NCI-H748 (cell line): ENCODE measurements at regions not wholly inside any gene's neighbourhood (a gene's known extent, or its start where the extent isn't known, plus 50 kb on each side); places are given as distances from the start of the nearest gene placed in this dataset.
A peak's percentile ranks its signal among the peaks of the same experiment; 100 is the strongest.
"Not testable (repeated sequence)": the region's sequence is repeated elsewhere in the genome, so short reads cannot be mapped to it uniquely, and the experiment has no call there.

Experiments
- DNase-seq: peaks from one replicate; lab custom pipeline; 2025; ENCODE audit not compliant: unreplicated experiment; lab: John Stamatoyannopoulos, UW

DNA sequence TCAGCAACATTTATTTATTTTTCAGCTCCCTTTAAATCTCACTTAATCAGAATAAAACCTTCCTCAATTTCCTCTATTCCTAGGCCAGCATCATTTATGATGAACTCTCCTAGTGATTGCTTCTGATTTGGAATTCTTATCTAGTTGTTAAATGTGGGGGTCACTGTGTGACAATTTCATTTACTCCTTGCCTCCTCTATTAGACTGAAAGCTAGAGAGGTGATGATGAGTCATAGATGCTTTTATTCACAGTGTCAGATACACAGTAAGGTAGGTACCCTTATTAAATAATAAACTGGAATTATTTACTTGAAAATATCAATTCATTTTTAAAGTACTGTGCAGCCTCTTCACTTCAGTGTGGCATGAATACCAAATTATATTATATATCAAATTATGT lies 960.6 kb downstream of the MAT2B start:
- no peak for DNase-seq

- DNase-seq, result no peak
Observed at GRCh38 chr5:164470312-164470711, 964.9 kb downstream of the MAT2B start.

- DNase-seq, result peak; percentile 46
Observed at GRCh38 chr5:164472165-164472564, 966.7 kb downstream of the MAT2B start.

DNA sequence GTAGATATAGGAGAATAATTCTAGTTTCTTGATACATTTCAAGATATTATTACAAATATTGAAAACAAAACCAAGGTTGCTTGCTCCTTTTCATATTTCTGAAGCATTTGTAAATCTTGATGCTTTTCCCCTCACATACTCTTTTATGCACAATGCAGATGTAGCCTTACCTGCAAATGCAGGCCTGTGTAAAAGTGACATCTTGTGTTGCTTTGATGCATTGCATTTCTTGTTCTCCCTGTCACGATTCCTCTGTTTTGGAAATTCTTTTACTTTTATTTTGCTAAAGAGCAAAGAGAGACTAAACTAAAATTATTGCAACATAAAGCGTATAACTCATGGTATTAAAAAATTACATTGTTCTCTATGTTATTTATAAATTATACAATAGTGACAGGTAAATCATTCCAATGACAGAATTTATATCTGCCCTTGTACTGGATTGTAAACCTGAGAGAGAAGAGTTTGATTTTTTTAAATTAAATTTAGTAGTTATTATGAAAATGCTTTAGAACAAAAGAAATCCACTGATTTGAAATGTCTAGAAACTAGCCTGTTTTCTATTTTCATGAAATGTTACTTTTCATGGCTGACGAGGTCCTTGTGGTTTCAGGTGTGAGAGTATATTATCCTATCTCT lies 970.0 kb downstream of the MAT2B start:
- DNase-seq, result peak; percentile 51

- no peak for DNase-seq
Observed at GRCh38 chr5:164481270-164481669, 975.9 kb downstream of the MAT2B start.

GRCh38 chr5:164482351-164482750 lies 976.9 kb downstream of the MAT2B start:
- DNase-seq, result no peak

DNA sequence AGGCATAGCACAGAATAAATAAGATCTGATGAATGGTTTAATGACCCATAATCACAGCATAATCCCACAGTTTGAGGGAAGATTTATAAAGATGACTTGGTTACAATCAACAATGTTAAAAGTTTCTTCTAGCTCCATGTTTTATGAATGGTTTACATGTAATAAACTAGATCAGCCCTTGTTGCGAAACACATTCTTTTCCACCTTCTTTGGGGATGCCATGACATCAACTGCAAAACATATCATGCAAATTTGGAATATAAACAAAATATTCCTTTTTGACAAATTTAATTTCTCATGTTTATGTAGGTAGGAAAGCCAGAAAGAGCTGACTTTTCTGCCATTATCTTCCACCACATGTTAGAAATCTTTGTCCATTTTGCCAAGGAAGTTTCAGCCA lies 979.5 kb downstream of the MAT2B start:
- no peak for DNase-seq

- DNase-seq, result no peak
Observed at GRCh38 chr5:164487939-164488338, 982.5 kb downstream of the MAT2B start.

DNA sequence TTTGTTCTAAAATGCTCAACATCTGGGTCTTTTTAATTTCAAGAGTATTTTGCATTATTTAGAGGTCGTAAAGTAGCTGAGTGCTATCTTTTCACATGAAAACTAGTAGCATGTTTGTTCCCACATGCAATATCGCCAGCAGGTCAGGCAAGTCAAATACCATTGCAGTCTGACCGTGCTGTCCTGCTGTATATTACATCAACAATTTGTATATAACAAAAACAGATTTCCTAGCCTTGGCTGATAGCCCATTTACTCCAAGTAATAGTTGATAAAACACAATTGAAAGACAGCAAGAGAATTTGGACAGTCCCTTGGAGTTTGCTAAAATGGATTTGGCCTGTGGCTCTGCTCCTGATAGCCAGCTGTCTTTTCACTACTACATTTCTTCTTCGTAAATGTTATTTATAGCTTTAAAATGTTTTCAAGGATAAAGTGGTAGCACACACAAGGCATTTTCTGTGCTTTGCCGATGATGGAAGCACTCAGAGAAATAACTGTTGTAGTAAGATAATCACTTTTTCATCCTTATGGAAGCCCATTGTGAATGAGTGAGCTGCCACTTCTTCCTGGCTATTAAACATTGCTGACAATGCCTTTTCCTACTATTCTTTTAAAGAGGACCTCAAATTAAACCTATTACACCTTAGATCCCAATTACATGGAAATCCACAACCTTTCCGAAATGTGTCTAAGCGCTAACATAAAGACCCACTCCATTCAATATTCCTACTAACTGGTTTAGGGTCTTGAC lies 992.1 kb downstream of the MAT2B start:
- no peak for DNase-seq

GRCh38 chr5:164498438-164498837 lies 993.0 kb downstream of the MAT2B start:
- no peak for DNase-seq

- no peak for DNase-seq
Observed at GRCh38 chr5:164500856-164501255, 995.4 kb downstream of the MAT2B start.

DNA sequence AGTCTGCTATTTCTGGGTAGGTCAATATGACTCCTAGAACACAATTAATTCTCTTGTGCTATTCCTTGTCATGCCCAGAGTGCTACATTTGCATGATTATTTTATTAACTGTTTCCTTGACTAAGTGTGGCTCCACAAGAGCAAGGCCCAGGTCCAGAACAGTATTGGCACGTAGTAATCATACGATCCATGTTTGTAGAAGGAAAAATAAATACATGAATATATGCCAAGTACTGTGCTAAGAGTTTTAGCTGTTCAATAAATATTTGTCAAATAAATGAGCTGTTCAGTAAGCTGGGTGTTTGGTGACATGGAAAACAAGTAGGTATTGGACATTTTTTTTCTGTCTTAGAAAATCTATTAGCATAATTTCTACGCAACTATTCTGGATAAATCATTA lies 995.9 kb downstream of the MAT2B start:
- no peak for DNase-seq

- DNase-seq, result peak; percentile 59
Observed at GRCh38 chr5:164504141-164504772, 998.8 kb downstream of the MAT2B start.

- DNase-seq, result no peak
Observed at GRCh38 chr5:164505791-164506190, 1000.4 kb downstream of the MAT2B start.

DNA sequence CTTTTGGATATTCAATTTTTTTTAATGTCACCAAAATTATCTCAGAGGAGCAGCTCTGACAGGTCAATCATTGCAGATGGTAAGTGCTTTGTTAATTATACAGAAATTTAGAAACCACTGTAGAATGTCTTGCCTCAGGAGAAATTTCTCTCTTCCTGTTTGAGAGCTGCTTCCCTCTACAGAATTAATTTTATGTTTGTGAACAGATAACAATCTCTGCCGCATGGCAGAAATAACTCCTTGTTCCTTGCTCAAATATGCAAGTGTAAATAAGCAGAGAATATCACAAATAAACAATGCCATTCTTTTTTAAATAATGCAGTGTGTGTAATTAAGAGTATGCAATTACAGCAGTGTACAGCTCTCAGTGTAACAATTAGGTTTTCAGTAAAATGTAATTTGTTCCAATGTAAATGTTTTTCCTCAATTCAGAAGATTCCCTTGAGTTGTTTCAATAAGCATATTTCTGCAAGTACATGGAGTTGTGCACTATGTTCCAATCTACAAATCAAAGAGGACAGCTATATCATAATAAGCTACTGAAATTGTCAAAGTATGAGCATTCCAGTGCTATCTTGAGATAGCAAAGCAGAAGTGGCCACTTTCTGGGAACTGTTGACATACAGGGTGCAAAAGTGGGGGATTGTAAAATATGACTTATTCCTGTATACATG lies 1012.8 kb downstream of the MAT2B start:
- DNase-seq, result no peak

DNA sequence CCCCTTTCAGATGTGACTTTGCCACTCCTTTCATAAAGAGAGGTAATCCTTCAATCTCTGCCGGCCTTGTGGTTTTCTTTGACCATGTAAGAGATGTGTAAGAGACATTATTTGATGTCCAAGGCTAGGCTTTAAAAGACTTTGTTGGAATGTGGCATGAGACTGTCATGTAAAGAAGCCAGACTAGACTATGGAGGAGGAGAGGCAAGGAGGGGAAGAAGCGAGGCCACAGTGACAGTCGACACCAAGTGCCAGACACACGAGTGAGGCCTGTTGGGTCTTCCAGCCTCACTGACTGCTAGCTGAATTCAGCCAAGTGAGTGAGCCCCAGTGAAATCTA lies 1013.3 kb downstream of the MAT2B start:
- DNase-seq, result no peak

- DNase-seq, result no peak
Observed at GRCh38 chr5:164532235-164532900, 1026.9 kb downstream of the MAT2B start.

GRCh38 chr5:164533426-164533825 lies 1028.0 kb downstream of the MAT2B start:
- DNase-seq, result not testable (repeated sequence)

- DNase-seq, result no peak
Observed at GRCh38 chr5:164540174-164540573, 1034.8 kb downstream of the MAT2B start.

DNA sequence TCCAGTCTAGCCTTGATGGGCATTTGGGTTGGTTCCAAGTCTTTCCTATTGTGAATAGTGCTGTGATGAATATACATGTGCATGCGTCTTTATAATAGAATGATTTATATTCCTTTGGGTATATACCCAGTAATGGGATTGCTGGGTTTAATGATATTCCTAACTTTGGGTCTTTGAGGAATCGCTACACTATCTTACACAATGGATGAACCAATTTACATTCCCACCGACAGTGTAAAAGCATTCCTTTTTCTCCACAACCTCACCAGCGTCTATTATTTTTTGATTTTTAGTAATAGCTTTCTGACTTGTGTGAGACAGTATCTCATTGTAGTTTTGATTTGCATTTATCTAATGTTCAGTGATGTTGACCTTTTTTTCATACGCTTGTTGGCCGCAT lies 1040.1 kb downstream of the MAT2B start:
- no peak for DNase-seq

DNA sequence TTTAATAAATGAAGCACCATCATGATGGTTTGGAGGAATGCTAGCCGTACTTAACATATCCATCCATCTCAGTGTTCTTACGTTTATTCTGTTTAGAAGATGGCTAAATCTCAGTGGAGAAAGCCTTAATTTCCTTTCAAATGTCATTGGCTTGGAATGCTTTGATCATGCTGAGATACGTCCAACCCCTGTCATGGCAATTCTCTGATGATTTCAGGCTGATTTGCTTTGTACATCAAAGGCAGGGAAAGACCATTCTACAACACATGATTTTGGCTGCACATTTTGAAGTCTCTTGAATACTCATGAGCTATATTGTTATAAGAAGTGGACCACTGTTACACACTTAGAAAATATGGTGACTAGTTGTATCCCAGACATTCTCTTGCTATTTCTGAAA lies 1048.4 kb downstream of the MAT2B start:
- no peak for DNase-seq
